ENCODE measurements at regions not wholly inside any gene's neighbourhood (a gene's known extent, or its start where the extent isn't known, plus 50 kb on each side); places are given as distances from the start of the nearest gene placed in this dataset.

DNA sequence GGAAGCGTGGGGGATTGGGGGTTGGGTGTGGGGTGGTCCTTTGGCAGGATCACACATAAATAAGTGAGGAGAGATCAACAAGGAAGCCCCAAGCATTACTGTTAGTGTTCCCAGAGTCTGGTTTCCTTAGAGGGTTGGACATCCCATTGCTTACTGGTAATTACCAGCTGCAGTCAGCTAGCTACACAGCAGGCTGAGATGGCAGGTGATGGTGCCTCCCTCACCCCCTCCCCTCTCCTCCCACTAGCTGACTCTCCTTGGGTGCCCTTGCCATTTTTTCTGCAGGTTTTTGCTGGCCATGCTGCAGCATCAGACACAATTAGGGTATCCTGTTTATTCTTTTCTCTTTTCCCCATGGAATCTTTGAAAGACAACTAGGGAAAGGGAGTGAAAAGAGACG, 107.5 kb upstream of the TLR4 start:
- Histone ChIP-seq H3K9ac (ENCODE audit: low read length) (no peak overlapping the region), H3K27ac (ENCODE audit: low read depth, low read length) (no peak overlapping the region), H3K27me3 (ENCODE audit: control insufficient read depth, insufficient read depth, low read length) (no peaks in the 10 kb centered on the region), H3K36me3 (ENCODE audit: control insufficient read depth, insufficient read depth, low read length) (no peaks in the 10 kb centered on the region), H3K4me1 (ENCODE audit: control insufficient read depth, insufficient read depth, low read length) (no peaks in the 10 kb centered on the region), H3K4me3 (ENCODE audit: low read length) (no peak overlapping the region)

DNA sequence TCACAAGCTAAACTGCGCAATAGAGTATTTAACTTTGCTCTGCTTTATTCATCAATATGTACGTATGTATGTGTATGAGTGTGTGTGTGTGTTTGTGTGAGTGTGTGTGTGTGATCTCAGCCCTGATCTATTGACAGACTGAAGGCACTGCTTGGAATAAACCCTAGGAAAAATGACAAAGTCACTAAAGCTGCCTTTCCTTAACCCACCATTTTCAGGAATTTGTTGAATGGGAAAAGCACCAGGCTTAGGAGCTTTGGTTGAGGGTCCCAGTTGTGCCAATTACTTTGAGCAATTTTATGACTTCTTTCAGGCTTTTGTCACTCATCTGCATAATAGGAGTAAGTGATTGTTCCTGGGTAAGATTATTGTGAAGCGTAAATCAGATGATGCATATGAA, 108.6 kb upstream of the TLR4 start:
- Histone ChIP-seq H3K36me3 (ENCODE audit: control insufficient read depth, insufficient read depth, low read length) (no peaks in the 10 kb centered on the region), H3K4me3 (ENCODE audit: low read length) (no peak overlapping the region), H3K9ac (ENCODE audit: low read length) (no peak overlapping the region), H3K27me3 (ENCODE audit: control insufficient read depth, insufficient read depth, low read length) (no peaks in the 10 kb centered on the region), H3K4me1 (ENCODE audit: control insufficient read depth, insufficient read depth, low read length) (no peaks in the 10 kb centered on the region), H3K27ac (ENCODE audit: low read depth, low read length) (no peak overlapping the region)

DNA sequence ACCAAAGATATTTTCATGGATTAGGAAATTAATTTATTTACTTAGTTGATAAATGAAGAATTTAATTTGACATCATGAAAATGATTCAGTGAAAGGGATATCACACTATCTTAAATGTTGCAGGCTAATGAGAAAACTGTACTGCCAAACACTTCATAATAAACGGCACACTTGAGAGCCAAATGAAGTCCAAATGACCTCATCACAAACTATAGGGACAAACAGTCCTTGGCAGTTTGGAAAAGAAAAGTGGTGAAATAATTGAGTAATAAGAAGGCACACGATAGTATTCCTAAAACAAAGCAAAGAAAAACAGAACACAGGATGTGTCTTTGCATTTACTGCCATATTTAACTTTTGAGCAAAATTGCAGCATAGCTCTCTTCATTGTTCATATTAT, 116.9 kb upstream of the TLR4 start:
- Histone ChIP-seq H3K27me3 (ENCODE audit: control insufficient read depth, insufficient read depth, low read length) (no peaks in the 10 kb centered on the region), H3K9ac (ENCODE audit: low read length) (no peak overlapping the region), H3K36me3 (ENCODE audit: control insufficient read depth, insufficient read depth, low read length) (no peaks in the 10 kb centered on the region), H3K4me1 (ENCODE audit: control insufficient read depth, insufficient read depth, low read length) (no peaks in the 10 kb centered on the region), H3K4me3 (ENCODE audit: low read length) (no peak overlapping the region), H3K27ac (ENCODE audit: low read depth, low read length) (no peak overlapping the region)

DNA sequence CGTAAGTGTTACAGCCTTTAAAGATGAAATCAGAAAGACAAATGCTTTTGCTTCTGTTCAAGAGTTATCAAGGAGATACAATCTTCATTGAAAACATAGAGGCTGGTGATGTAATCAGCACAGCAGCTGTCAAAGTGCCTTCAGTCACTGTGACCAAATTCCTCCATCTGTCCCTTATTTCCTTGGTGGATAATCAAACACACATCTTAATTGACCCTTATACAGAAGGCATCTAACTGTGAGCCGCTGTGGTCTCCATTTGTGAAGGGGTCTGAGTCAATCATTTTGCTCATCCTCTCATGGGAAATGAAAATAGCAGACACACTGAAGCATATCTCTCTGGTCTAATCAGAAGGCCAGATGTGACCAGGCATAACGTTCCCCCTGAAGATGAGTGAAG, 130.1 kb upstream of the TLR4 start:
- Histone ChIP-seq H3K4me3 (ENCODE audit: low read length) (no peak overlapping the region), H3K27me3 (ENCODE audit: control insufficient read depth, insufficient read depth, low read length) (no peaks in the 10 kb centered on the region), H3K9ac (ENCODE audit: low read length) (no peak overlapping the region), H3K36me3 (ENCODE audit: control insufficient read depth, insufficient read depth, low read length) (no peaks in the 10 kb centered on the region), H3K27ac (ENCODE audit: low read depth, low read length) (no peak overlapping the region), H3K4me1 (ENCODE audit: control insufficient read depth, insufficient read depth, low read length) (no peaks in the 10 kb centered on the region)

DNA sequence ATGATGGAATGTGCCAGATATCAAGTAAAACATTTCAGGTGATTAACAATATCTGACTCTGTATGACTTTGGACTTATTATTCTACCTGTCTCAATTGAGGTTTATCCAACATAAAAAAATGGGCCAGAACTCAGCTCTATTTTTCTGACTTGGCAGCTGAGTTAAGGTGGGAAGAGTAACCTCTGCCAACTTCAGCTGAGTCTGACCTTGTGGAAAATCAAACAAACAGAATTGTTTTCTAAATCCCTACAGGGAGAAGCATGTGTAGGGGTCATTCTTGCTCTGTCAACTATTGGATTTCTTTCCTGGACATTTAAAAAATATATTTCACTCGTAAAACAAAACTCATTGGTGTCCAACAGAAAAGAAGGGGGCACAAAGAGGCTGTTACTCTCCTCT, 139.4 kb upstream of the TLR4 start:
- H3K4me3 ChIP-seq (ENCODE audit: low read length): no peak overlapping the region
- no peaks in the 10 kb centered on the region for H3K4me1 ChIP-seq (ENCODE audit: control insufficient read depth, insufficient read depth, low read length)
- H3K27me3 ChIP-seq (ENCODE audit: control insufficient read depth, insufficient read depth, low read length): no peaks in the 10 kb centered on the region
- H3K36me3 ChIP-seq (ENCODE audit: control insufficient read depth, insufficient read depth, low read length): no peaks in the 10 kb centered on the region
- H3K27ac ChIP-seq (ENCODE audit: low read depth, low read length): no peak overlapping the region
- H3K9ac ChIP-seq (ENCODE audit: low read length): no peak overlapping the region

DNA sequence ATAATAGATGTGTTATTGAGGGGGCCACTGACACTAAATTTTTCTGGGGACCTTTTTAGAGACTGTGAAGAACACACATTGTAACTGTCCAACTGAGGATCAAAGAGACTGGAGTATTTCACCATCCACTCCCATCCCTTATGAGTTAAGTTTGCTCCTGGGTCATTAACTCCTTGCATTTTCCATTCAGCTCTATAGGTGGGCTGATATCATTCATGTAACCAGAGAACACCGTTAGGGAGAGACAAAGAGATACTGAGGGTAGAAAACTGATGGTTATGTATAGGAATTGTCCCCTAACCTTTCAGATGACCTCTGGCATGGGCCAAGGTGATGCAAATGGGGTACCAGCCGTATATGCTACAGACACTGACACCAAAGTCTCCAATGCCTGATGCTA, 142.4 kb upstream of the TLR4 start:
- no peak overlapping the region for H3K4me3 ChIP-seq (ENCODE audit: low read length)
- no peaks in the 10 kb centered on the region for H3K4me1 ChIP-seq (ENCODE audit: control insufficient read depth, insufficient read depth, low read length)
- no peak overlapping the region for H3K9ac ChIP-seq (ENCODE audit: low read length)
- no peaks in the 10 kb centered on the region for H3K36me3 ChIP-seq (ENCODE audit: control insufficient read depth, insufficient read depth, low read length)
- H3K27me3 ChIP-seq (ENCODE audit: control insufficient read depth, insufficient read depth, low read length): no peaks in the 10 kb centered on the region
- H3K27ac ChIP-seq (ENCODE audit: low read depth, low read length): no peak overlapping the region

DNA sequence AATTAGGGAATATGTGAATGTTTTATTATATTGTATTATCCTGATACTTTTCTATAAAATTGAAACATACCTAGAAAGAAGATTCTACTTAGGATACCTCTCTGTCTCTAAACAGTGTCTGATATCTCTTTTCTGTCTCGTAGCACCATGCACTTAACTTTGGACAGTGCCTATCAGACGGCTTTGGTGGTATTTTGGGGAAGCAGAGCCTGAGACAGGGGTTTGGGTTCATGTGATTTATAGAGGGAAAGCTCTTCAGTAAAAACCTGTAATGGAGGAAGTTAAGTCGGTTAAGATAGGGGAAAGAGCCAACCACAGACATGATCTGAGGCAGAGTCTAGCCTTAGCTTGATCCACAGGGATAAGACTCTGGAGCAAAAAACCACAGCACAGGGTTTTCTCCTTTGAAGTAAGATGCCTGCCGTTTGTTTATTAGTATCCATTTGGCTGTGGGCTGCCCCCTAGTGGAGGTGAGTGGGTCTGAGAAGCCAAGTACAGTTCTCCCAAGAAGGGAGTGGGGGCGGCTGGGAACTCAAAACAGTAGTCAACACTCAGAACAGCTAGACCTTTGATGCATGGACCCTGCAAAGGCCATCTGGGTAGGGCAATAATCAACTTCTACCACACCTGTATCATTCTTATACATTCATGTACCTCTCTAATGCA, 141.2 kb upstream of the ASTN2 start:
- Histone ChIP-seq H3K27me3 (ENCODE audit: control insufficient read depth, insufficient read depth, low read length) (no peaks in the 10 kb centered on the region), H3K4me3 (ENCODE audit: low read length) (no peak overlapping the region), H3K4me1 (ENCODE audit: control insufficient read depth, insufficient read depth, low read length) (no peaks in the 10 kb centered on the region), H3K9ac (ENCODE audit: low read length) (no peak overlapping the region), H3K27ac (ENCODE audit: low read depth, low read length) (no peak overlapping the region), H3K36me3 (ENCODE audit: control insufficient read depth, insufficient read depth, low read length) (no peaks in the 10 kb centered on the region)

DNA sequence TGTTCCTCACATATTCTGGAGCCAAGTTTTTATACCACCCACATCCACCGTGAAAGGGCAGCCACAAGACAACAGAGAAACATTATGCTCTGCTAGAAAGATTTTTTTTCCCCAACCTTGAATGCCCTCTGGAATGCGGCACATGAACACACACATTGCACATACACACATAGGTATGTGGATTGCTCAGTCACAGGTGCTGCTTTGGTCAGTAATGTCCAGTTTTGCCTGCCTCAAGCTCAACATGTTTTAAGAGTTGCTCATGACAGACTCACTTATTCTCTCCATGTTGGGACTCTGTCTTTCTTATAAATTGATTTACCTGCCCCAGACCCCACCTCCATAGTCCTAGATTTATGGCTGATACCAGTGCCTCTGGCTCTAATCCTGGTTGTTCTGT, 138.0 kb upstream of the ASTN2 start:
- Histone ChIP-seq H3K9ac (ENCODE audit: low read length) (no peak overlapping the region), H3K27me3 (ENCODE audit: control insufficient read depth, insufficient read depth, low read length) (no peaks in the 10 kb centered on the region), H3K4me3 (ENCODE audit: low read length) (no peak overlapping the region), H3K27ac (ENCODE audit: low read depth, low read length) (no peak overlapping the region), H3K4me1 (ENCODE audit: control insufficient read depth, insufficient read depth, low read length) (no peaks in the 10 kb centered on the region), H3K36me3 (ENCODE audit: control insufficient read depth, insufficient read depth, low read length) (no peaks in the 10 kb centered on the region)

DNA sequence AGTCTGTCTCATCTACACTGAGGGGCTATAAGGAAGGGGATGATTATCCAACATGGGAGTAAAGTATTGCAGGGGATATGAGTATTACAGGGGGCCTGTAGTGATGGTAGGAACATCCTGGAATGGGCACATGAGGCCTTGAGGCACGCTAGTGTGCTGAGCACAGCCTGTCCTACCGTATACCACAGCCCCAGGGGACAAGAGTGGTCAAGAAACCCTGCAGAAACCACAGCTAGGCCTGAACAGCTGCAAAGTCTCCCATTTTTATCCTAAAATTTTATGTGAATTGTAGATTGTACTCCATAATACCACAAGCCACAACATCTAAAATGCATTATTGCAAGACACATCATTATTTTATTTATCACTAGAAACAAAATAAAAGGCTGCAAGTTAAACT, 136.3 kb upstream of the ASTN2 start:
- H3K4me1 ChIP-seq (ENCODE audit: control insufficient read depth, insufficient read depth, low read length): no peaks in the 10 kb centered on the region
- no peaks in the 10 kb centered on the region for H3K27me3 ChIP-seq (ENCODE audit: control insufficient read depth, insufficient read depth, low read length)
- H3K9ac ChIP-seq (ENCODE audit: low read length): no peak overlapping the region
- no peak overlapping the region for H3K27ac ChIP-seq (ENCODE audit: low read depth, low read length)
- no peak overlapping the region for H3K4me3 ChIP-seq (ENCODE audit: low read length)
- no peaks in the 10 kb centered on the region for H3K36me3 ChIP-seq (ENCODE audit: control insufficient read depth, insufficient read depth, low read length)

DNA sequence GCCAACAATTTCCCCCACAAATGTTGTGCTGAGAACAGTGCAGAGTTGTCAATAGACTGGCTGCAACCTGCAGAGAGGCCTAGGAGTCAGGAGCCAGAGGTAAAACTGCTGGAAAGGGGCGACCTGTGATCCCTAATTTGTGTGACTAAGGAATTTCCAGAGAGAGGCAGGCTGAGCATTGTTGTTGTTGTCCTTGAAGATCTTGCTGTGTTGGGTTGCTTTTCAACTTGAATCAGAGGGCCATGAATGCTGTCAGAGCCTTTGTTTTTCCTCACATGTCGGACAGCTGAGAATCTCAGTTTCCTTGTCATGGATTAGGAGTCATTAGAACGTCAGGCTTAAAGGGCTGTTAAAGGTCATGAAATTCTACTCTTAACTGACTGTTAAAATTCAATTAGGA, 134.6 kb upstream of the ASTN2 start:
- Histone ChIP-seq H3K27me3 (ENCODE audit: control insufficient read depth, insufficient read depth, low read length) (no peaks in the 10 kb centered on the region), H3K9ac (ENCODE audit: low read length) (no peak overlapping the region), H3K4me1 (ENCODE audit: control insufficient read depth, insufficient read depth, low read length) (no peaks in the 10 kb centered on the region), H3K27ac (ENCODE audit: low read depth, low read length) (no peak overlapping the region), H3K4me3 (ENCODE audit: low read length) (no peak overlapping the region), H3K36me3 (ENCODE audit: control insufficient read depth, insufficient read depth, low read length) (no peaks in the 10 kb centered on the region)

DNA sequence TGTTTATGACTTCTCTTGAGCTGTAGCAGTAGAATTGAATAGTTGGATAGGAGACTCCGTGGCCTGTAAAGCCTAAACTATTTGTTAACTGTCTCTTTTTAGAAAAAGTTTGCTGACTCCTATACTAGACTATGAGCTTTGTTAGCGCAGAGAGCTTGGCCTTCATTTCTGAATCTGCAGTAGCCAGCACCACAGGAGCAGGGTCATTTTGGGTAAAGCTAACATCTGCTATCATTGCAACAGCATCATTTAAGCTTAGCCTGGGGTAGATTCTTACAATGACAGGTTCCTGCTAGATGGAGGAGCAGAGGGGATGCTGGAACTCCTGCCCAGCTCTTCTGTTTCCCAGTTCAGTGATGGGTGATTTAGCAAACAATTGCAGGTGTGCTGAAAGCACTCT, 133.7 kb upstream of the ASTN2 start:
- no peak overlapping the region for H3K9ac ChIP-seq (ENCODE audit: low read length)
- no peak overlapping the region for H3K27ac ChIP-seq (ENCODE audit: low read depth, low read length)
- H3K4me3 ChIP-seq (ENCODE audit: low read length): no peak overlapping the region
- H3K4me1 ChIP-seq (ENCODE audit: control insufficient read depth, insufficient read depth, low read length): no peaks in the 10 kb centered on the region
- H3K27me3 ChIP-seq (ENCODE audit: control insufficient read depth, insufficient read depth, low read length): no peaks in the 10 kb centered on the region
- no peaks in the 10 kb centered on the region for H3K36me3 ChIP-seq (ENCODE audit: control insufficient read depth, insufficient read depth, low read length)

DNA sequence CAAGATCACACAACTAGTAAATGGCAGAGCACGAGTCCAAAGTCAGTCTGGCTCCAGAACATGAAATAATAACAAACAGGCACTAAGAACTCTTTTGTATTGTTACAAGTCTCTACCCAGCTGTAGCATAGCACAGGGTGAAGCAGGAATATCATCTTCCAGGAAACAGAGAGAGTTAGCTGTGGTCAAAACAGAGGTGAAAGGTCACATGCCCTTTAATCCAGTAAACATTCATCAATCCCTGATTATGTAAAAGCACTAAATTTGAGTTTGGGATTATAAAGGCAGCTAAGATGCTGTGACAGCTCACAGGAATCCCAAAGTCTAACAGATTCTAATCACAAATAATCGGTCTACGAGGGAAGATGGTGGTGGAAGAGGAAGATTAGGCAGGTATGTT, 133.0 kb upstream of the ASTN2 start:
- H3K36me3 ChIP-seq (ENCODE audit: control insufficient read depth, insufficient read depth, low read length): no peaks in the 10 kb centered on the region
- no peaks in the 10 kb centered on the region for H3K27me3 ChIP-seq (ENCODE audit: control insufficient read depth, insufficient read depth, low read length)
- H3K9ac ChIP-seq (ENCODE audit: low read length): no peak overlapping the region
- H3K4me3 ChIP-seq (ENCODE audit: low read length): no peak overlapping the region
- no peaks in the 10 kb centered on the region for H3K4me1 ChIP-seq (ENCODE audit: control insufficient read depth, insufficient read depth, low read length)
- H3K27ac ChIP-seq (ENCODE audit: low read depth, low read length): no peak overlapping the region

DNA sequence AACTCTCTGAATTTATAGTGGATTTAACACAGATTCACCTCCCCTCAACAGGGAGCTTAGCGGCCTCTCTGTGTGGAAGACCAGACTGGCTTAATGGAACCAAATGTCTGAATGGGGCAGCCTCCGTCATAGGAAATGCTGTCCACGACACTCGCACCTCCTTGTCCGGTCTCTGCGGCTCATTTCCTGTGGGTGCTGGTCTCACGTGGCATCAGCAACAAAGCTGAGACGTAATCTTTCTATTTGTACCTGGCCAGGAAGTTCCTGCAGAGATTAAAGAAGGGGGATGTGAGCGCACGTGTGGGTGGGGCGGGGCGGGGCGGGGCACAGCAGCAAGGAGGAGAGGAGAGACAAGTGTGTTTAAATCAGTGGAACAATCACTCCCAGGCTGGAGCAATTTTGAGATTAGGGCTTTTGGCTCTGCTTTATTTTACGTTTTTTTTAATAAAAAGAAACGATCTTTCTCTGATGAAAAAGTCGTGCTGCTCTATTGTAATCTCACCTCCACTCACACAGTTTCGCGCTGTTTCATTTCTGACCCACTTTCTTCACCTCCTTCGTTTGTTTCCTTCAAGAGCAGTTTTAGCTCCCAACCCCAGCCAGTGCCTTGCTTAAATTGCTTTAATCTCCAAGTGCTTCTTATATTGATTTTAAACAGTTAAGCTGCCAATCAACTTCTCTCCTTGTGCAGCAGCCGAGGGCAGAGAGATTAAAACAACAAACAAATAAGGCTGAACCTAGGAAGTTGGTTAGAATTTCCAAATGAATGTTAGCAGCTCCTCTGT, 132.2 kb upstream of the ASTN2 start:
- Histone ChIP-seq H3K27ac (ENCODE audit: low read depth, low read length) (no peak overlapping the region), H3K27me3 (ENCODE audit: control insufficient read depth, insufficient read depth, low read length) (no peaks in the 10 kb centered on the region), H3K9ac (ENCODE audit: low read length) (no peak overlapping the region), H3K4me3 (ENCODE audit: low read length) (no peak overlapping the region), H3K4me1 (ENCODE audit: control insufficient read depth, insufficient read depth, low read length) (no peaks in the 10 kb centered on the region), H3K36me3 (ENCODE audit: control insufficient read depth, insufficient read depth, low read length) (no peaks in the 10 kb centered on the region)

All from rectal smooth muscle tissue (tissue), 1 donor.